SK-N-SH treated with all-trans-retinoic acid at 6 μM for 48 hours (cell line): ENCODE measurements at regions not wholly inside any gene's neighbourhood (a gene's known extent, or its start where the extent isn't known, plus 50 kb on each side); places are given as distances from the start of the nearest gene placed in this dataset.

Source experiments
- ATAC-seq: fragments of 200-7000 bp; cut with Tn5 transposase; 3 replicates; pipeline ENCODE4 v1.9.1; 2020; ENCODE audit warnings: mild to moderate bottlenecking, moderate library complexity
- ARNTL ChIP-seq: fragments of 450-650 bp; formaldehyde crosslinking; IDR thresholded peaks from 2 replicates; pipeline ENCODE4 v1.5.0; 2020; ENCODE audit warnings: low read depth, mild to moderate bottlenecking, moderate library complexity, borderline replicate concordance
- BACH2 ChIP-seq: fragments of 250-450 bp; sonication (Bioruptor Pico); IDR thresholded peaks from 2 replicates; pipeline ENCODE4 v1.9.0; 2021; ENCODE audit warnings: mild to moderate bottlenecking, borderline replicate concordance
- CSDC2 ChIP-seq: fragments of 250-450 bp; sonication (Bioruptor Pico); IDR thresholded peaks from 2 replicates; pipeline ENCODE4 v1.5.0; 2020; ENCODE audit warnings: mild to moderate bottlenecking, moderate library complexity
- ESRRG ChIP-seq: fragments of 250-450 bp; sonication (Bioruptor Pico); IDR thresholded peaks from 2 replicates; pipeline ENCODE4 v1.6.1; 2021; ENCODE audit warnings: mild to moderate bottlenecking
- GLIS3 ChIP-seq: fragments of 250-450 bp; sonication (Bioruptor Pico); IDR thresholded peaks from 2 replicates; pipeline ENCODE4 v1.5.0; 2020; ENCODE audit warnings: mild to moderate bottlenecking, moderate library complexity
- ISL1 ChIP-seq: fragments of 250-450 bp; sonication (Bioruptor Pico); IDR thresholded peaks from 2 replicates; pipeline ENCODE4 v2.1.2; 2022; ENCODE audit warnings: mild to moderate bottlenecking, moderate library complexity
- OSR1 ChIP-seq: fragments of 250-450 bp; sonication (Bioruptor Pico); IDR thresholded peaks from 2 replicates; pipeline ENCODE4 v1.8.0; 2022; ENCODE audit warnings: moderate library complexity, mild to moderate bottlenecking, inconsistent platforms
- PPARA ChIP-seq: fragments of 250-450 bp; sonication (Bioruptor Pico); IDR thresholded peaks from 2 replicates; pipeline ENCODE4 v1.5.0; 2020; ENCODE audit warnings: mild to moderate bottlenecking, borderline replicate concordance
- TCF4 ChIP-seq: fragments of 250-450 bp; sonication (Bioruptor Pico); IDR thresholded peaks from 2 replicates; pipeline ENCODE4 v1.8.0; 2021; ENCODE audit warnings: mild to moderate bottlenecking, moderate library complexity, borderline replicate concordance
- TOX ChIP-seq: fragments of 250-450 bp; sonication (Bioruptor Pico); IDR thresholded peaks from 2 replicates; pipeline ENCODE4 v1.8.0; 2021; ENCODE audit warnings: mild to moderate bottlenecking, moderate library complexity, borderline replicate concordance
- ZC3H10 ChIP-seq: fragments of 250-450 bp; sonication (Bioruptor Pico); IDR thresholded peaks from 2 replicates; pipeline ENCODE4 v1.5.1; 2021; ENCODE audit warnings: mild to moderate bottlenecking, moderate library complexity
- ZFP3 ChIP-seq: fragments of 250-450 bp; sonication (Bioruptor Pico); IDR thresholded peaks from 2 replicates; pipeline ENCODE4 v1.5.0; 2020; ENCODE audit warnings: mild to moderate bottlenecking, moderate library complexity
- ZFP30 ChIP-seq: fragments of 450-650 bp; formaldehyde crosslinking; IDR thresholded peaks from 2 replicates; pipeline ENCODE4 v1.5.0; 2022; ENCODE audit warnings: mild to moderate bottlenecking, moderate library complexity
- ZNF70 ChIP-seq: fragments of 450-650 bp; formaldehyde crosslinking; IDR thresholded peaks from 2 replicates; pipeline ENCODE4 v1.5.0; 2020; ENCODE audit warnings: mild to moderate bottlenecking, moderate library complexity
- ZNF8 ChIP-seq: fragments of 450-650 bp; formaldehyde crosslinking; IDR thresholded peaks from 2 replicates; pipeline ENCODE4 v1.5.0; 2020; ENCODE audit warnings: mild to moderate bottlenecking, moderate library complexity
- TF ChIP-seq, protein P1 (sequence below): fragments of 250-450 bp; sonication (Bioruptor Pico); IDR thresholded peaks from 2 replicates; pipeline ENCODE4 v1.8.0; 2021; ENCODE audit warnings: low read depth, mild to moderate bottlenecking, moderate library complexity, borderline replicate concordance
- TF ChIP-seq, protein P2 (sequence below): fragments of 250-450 bp; sonication (Bioruptor Pico); IDR thresholded peaks from 2 replicates; pipeline ENCODE4 v1.5.0; 2020; ENCODE audit warnings: mild to moderate bottlenecking, moderate library complexity
- TF ChIP-seq, protein P3 (sequence below): fragments of 250-450 bp; sonication (Bioruptor Pico); IDR thresholded peaks from 2 replicates; pipeline ENCODE4 v1.8.0; 2020; ENCODE audit warnings: mild to moderate bottlenecking, moderate library complexity, borderline replicate concordance
- TF ChIP-seq, protein P4 (sequence below): fragments of 250-450 bp; sonication (Bioruptor Pico); IDR thresholded peaks from 2 replicates; pipeline ENCODE4 v1.5.1; 2021; ENCODE audit warnings: mild to moderate bottlenecking, moderate library complexity
- TF ChIP-seq, protein P5 (sequence below): fragments of 250-450 bp; sonication (Bioruptor Pico); IDR thresholded peaks from 2 replicates; pipeline ENCODE4 v1.5.1; 2020; ENCODE audit warnings: low read depth, mild to moderate bottlenecking, moderate library complexity

DNA sequence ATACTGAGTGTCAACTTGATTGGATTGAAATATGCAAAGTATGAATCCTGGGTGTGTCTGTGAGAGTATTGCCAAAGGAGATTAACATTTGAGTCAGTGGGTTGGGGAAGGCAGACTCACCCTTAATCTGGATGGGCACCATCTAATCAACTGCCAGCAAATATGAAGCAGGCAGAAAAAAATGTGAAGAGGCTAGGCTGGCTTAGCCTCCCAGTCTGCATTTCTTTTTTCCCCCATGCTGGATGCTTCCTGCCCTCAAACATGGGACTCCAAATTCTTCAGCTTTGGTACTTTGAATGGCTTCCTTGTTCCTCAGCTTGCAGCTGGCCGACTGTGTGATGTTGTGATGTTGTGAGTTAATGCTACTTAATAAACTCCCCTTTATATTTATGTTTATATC, 577.4 kb downstream of the CPS1 start:
- TF ChIP-seq, protein P1, sequence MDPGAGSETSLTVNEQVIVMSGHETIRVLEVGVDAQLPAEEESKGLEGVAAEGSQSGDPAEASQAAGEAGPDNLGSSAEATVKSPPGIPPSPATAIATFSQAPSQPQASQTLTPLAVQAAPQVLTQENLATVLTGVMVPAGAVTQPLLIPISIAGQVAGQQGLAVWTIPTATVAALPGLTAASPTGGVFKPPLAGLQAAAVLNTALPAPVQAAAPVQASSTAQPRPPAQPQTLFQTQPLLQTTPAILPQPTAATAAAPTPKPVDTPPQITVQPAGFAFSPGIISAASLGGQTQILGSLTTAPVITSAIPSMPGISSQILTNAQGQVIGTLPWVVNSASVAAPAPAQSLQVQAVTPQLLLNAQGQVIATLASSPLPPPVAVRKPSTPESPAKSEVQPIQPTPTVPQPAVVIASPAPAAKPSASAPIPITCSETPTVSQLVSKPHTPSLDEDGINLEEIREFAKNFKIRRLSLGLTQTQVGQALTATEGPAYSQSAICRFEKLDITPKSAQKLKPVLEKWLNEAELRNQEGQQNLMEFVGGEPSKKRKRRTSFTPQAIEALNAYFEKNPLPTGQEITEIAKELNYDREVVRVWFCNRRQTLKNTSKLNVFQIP: no peak
- peak; percentile 46; the same call in 1 of the 2 replicates for TF ChIP-seq ISL1 (CRISPR knock-in tag)
- no peak for ATAC-seq

DNA sequence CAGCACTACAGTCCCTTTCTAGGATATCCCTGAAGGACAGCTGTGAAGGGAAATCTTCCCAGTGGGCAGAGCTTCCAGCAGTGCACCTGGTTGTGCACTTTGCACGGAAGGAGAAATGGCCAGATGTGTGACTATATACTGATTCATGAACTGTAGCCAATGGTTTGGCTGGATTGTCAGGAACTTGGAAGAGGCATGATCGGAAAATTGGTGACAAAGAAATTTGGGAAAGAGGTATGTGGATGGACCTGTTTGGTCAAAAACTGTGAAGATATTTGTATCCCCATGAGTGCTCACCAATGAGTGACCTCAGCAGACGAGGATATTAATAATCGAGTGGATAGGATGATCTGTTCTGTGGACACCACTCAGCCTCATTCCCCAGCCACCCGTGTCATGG, 582.2 kb downstream of the CPS1 start:
- no peak for ATAC-seq
- TF ChIP-seq CSDC2 (CRISPR knock-in tag) (no peak), TCF4 (CRISPR knock-in tag) (no peak), ZC3H10 (CRISPR knock-in tag) (no peak)

DNA sequence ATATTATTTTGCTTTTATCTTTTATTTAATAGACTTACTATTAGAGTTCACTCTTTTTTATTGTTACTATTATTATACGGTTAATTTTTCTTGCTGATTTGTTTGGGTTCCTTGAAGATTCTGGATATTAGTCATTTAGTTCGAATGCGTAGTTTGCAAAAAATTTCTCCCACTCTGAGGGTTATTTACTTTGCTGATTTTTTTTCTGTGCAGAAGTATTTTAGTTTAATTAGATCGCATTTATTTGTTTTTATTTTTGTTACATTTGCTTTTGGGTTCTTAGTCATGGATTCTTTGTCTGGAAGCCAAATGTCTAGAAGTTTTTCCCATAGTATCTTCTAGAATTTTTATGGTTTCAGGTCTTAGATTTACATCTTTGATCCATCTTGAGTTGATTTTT, 585.2 kb downstream of the CPS1 start:
- no peak for ATAC-seq
- TF ChIP-seq PPARA (CRISPR knock-in tag): no peak
- no peak for TF ChIP-seq TCF4 (CRISPR knock-in tag)
- no peak for TF ChIP-seq OSR1 (CRISPR knock-in tag)
- TF ChIP-seq, protein P2, sequence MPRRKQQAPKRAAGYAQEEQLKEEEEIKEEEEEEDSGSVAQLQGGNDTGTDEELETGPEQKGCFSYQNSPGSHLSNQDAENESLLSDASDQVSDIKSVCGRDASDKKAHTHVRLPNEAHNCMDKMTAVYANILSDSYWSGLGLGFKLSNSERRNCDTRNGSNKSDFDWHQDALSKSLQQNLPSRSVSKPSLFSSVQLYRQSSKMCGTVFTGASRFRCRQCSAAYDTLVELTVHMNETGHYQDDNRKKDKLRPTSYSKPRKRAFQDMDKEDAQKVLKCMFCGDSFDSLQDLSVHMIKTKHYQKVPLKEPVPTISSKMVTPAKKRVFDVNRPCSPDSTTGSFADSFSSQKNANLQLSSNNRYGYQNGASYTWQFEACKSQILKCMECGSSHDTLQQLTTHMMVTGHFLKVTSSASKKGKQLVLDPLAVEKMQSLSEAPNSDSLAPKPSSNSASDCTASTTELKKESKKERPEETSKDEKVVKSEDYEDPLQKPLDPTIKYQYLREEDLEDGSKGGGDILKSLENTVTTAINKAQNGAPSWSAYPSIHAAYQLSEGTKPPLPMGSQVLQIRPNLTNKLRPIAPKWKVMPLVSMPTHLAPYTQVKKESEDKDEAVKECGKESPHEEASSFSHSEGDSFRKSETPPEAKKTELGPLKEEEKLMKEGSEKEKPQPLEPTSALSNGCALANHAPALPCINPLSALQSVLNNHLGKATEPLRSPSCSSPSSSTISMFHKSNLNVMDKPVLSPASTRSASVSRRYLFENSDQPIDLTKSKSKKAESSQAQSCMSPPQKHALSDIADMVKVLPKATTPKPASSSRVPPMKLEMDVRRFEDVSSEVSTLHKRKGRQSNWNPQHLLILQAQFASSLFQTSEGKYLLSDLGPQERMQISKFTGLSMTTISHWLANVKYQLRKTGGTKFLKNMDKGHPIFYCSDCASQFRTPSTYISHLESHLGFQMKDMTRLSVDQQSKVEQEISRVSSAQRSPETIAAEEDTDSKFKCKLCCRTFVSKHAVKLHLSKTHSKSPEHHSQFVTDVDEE (CRISPR knock-in tag): no peak
- no peak for TF ChIP-seq ZC3H10 (CRISPR knock-in tag)
- no peak for TF ChIP-seq ZFP30
- no peak for TF ChIP-seq GLIS3 (CRISPR knock-in tag)
- no peak for TF ChIP-seq ZNF70 (CRISPR knock-in tag)
- TF ChIP-seq ARNTL (CRISPR knock-in tag): no peak
- TF ChIP-seq, protein P1: no peak
- TF ChIP-seq, protein P3, sequence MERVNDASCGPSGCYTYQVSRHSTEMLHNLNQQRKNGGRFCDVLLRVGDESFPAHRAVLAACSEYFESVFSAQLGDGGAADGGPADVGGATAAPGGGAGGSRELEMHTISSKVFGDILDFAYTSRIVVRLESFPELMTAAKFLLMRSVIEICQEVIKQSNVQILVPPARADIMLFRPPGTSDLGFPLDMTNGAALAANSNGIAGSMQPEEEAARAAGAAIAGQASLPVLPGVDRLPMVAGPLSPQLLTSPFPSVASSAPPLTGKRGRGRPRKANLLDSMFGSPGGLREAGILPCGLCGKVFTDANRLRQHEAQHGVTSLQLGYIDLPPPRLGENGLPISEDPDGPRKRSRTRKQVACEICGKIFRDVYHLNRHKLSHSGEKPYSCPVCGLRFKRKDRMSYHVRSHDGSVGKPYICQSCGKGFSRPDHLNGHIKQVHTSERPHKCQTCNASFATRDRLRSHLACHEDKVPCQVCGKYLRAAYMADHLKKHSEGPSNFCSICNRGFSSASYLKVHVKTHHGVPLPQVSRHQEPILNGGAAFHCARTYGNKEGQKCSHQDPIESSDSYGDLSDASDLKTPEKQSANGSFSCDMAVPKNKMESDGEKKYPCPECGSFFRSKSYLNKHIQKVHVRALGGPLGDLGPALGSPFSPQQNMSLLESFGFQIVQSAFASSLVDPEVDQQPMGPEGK (CRISPR knock-in tag): no peak
- no peak for TF ChIP-seq BACH2 (CRISPR knock-in tag)
- TF ChIP-seq ZFP3 (CRISPR knock-in tag): no peak
- TF ChIP-seq TOX (CRISPR knock-in tag): no peak
- TF ChIP-seq, protein P4, sequence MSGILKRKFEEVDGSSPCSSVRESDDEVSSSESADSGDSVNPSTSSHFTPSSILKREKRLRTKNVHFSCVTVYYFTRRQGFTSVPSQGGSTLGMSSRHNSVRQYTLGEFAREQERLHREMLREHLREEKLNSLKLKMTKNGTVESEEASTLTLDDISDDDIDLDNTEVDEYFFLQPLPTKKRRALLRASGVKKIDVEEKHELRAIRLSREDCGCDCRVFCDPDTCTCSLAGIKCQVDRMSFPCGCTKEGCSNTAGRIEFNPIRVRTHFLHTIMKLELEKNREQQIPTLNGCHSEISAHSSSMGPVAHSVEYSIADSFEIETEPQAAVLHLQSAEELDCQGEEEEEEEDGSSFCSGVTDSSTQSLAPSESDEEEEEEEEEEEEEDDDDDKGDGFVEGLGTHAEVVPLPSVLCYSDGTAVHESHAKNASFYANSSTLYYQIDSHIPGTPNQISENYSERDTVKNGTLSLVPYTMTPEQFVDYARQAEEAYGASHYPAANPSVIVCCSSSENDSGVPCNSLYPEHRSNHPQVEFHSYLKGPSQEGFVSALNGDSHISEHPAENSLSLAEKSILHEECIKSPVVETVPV: no peak
- no peak for TF ChIP-seq ESRRG (CRISPR knock-in tag)
- TF ChIP-seq ISL1 (CRISPR knock-in tag): no peak
- TF ChIP-seq CSDC2 (CRISPR knock-in tag): no peak
- no peak for TF ChIP-seq ZNF8 (CRISPR knock-in tag)
- TF ChIP-seq, protein P5, sequence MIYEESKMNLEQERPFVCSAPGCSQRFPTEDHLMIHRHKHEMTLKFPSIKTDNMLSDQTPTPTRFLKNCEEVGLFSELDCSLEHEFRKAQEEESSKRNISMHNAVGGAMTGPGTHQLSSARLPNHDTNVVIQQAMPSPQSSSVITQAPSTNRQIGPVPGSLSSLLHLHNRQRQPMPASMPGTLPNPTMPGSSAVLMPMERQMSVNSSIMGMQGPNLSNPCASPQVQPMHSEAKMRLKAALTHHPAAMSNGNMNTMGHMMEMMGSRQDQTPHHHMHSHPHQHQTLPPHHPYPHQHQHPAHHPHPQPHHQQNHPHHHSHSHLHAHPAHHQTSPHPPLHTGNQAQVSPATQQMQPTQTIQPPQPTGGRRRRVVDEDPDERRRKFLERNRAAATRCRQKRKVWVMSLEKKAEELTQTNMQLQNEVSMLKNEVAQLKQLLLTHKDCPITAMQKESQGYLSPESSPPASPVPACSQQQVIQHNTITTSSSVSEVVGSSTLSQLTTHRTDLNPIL (CRISPR knock-in tag): no peak
